Esophagus muscularis mucosa (tissue), 4 donors: ENCODE measurements at regions not wholly inside any gene's neighbourhood (a gene's known extent, or its start where the extent isn't known, plus 50 kb on each side); places are given as distances from the start of the nearest gene placed in this dataset.

Source experiments
- DNase-seq: peaks from one replicate; pipeline ENCODE4 v3.0.0-alpha.2; 2017; ENCODE audit errors: extremely low spot score
- H3K27ac ChIP-seq, 4 donors: fragments of 200-600 bp; sonication (generic); replicated peaks in 1 of 4; 1 replicate in 3 of 4; 2 replicates in 1 of 4; pipeline ENCODE4 v1.5.1; 2016 to 2019; ENCODE audit warnings: mild to moderate bottlenecking in 1 of 4
- H3K27me3 ChIP-seq, 4 donors: fragments of 200-600 bp; sonication (generic); one replicate each; pipeline versions ENCODE4 v1.5.1 to v1.6.0; 2016 to 2019
- H3K36me3 ChIP-seq, 4 donors: fragments of 200-600 bp; sonication (generic); one replicate each; pipeline ENCODE4 v1.5.1; 2016 to 2019
- H3K4me1 ChIP-seq, 4 donors: fragments of 200-600 bp; sonication (generic); one replicate each; pipeline ENCODE4 v1.5.1; 2016 to 2019
- H3K4me3 ChIP-seq, 4 donors: fragments of 200-600 bp; sonication (generic); 1 replicate in 2 of 4; 2 replicates in 2 of 4; pipeline ENCODE4 v1.5.1; 2016 to 2019; ENCODE audit warnings: mild to moderate bottlenecking in 4 of 4, moderate library complexity in 1 of 4
- H3K9me3 ChIP-seq, 4 donors: fragments of 200-600 bp; sonication (generic); 1 replicate in 3 of 4; 2 replicates in 1 of 4; pipeline ENCODE4 v1.5.1; 2016 to 2019
- CTCF ChIP-seq, 3 experiments: fragments of 200-600 bp in 2 of 3; fragments of 450-650 bp in 1 of 3; sonication (generic) in 2 of 3; IDR thresholded peaks; one replicate each; pipeline ENCODE4 v1.5.1; 2017 to 2019; ENCODE audit warnings: antibody characterized with exemption in 3 of 3, mild to moderate bottlenecking in 2 of 3, moderate library complexity in 1 of 3
- EP300 ChIP-seq: sonication (generic); formaldehyde crosslinking; IDR thresholded peaks from one replicate; pipeline ENCODE4 v1.6.1; 2017; ENCODE audit warnings: antibody characterized with exemption
- POLR2A ChIP-seq: fragments of 450-650 bp; IDR thresholded peaks from one replicate; pipeline ENCODE4 v1.6.1; 2017; ENCODE audit warnings: antibody characterized with exemption, moderate library complexity, mild to moderate bottlenecking, low read depth
- POLR2AphosphoS5 ChIP-seq, 2 donors: sonication (generic); formaldehyde crosslinking; IDR thresholded peaks; one replicate each; pipeline ENCODE4 v1.6.1; 2017; ENCODE audit warnings: antibody characterized with exemption in 2 of 2
- WGBS: methylation state at CpG from one replicate; pipeline ENCODE4 v1.1.5; 2018; 5-methylcytosine and 5-hydroxymethylcytosine counted together
- intact Hi-C: fragments of 100-400 bp; cut with DNase I; formaldehyde crosslinking; loops from one replicate; pipeline ENCODE4 v1.15.1; 2023

GRCh38 chr4:170391066-170391740 lies 301.4 kb upstream of the AADAT start:
- Histone ChIP-seq H3K4me3 (no peak overlapping the region), H3K4me1 (no peaks in the 10 kb centered on the region), H3K27me3 (no peaks in the 10 kb centered on the region), H3K9me3 (no peaks in the 10 kb centered on the region), H3K36me3 (no peaks in the 10 kb centered on the region), H3K27ac (no peak overlapping the region)
- DNase-seq = no peak
- 53% methylated on average over 4 of the region's 4 CpGs for WGBS
- TF ChIP-seq POLR2AphosphoS5 (IDR thresholded peaks at IDR 0.05) (no peak), CTCF (IDR thresholded peaks at IDR 0.05) (no peak), POLR2A (no peak), EP300 (no peak)
- intact Hi-C loops = no loop called here

GRCh38 chr4:170389411-170389810 lies 299.7 kb upstream of the AADAT start:
- Histone ChIP-seq H3K4me1 (no peaks in the 10 kb centered on the region), H3K36me3 (no peaks in the 10 kb centered on the region), H3K4me3 (no peak overlapping the region), H3K27ac (no peak overlapping the region), H3K9me3 (peaks cover 0 to 9% (median under 1%) of the 10 kb centered on the region in 4 donors), H3K27me3 (no peaks in the 10 kb centered on the region)
- TF ChIP-seq POLR2A (no peak), POLR2AphosphoS5 (IDR thresholded peaks at IDR 0.05) (no peak), CTCF (IDR thresholded peaks at IDR 0.05) (no peak), EP300 (no peak)
- WGBS = 52% methylated on average over 5 of the region's 5 CpGs
- DNase-seq = no peak
- intact Hi-C loops = no loop called here

- H3K27me3 ChIP-seq = no peaks in the 10 kb centered on the region
- TF ChIP-seq CTCF (IDR thresholded peaks at IDR 0.05) (no peak), EP300 (no peak), POLR2AphosphoS5 (IDR thresholded peaks at IDR 0.05) (no peak), POLR2A (no peak)
- DNase-seq = no peak
- 79% methylated on average over 1 of the region's 1 CpG for WGBS
- H3K4me1 ChIP-seq = no peaks in the 10 kb centered on the region
- intact Hi-C loops = no loop called here
- no peak overlapping the region for H3K4me3 ChIP-seq
- no peak overlapping the region for H3K27ac ChIP-seq
- H3K36me3 ChIP-seq = no peaks in the 10 kb centered on the region
- peaks cover 0 to 9% (median 2%) of the 10 kb centered on the region in 4 donors for H3K9me3 ChIP-seq
Measured at GRCh38 chr4:170388255-170388654, 298.5 kb upstream of the AADAT start.

GRCh38 chr4:170386971-170387370 lies 297.2 kb upstream of the AADAT start:
- 48% methylated on average over 2 of the region's 2 CpGs for WGBS
- H3K9me3 ChIP-seq = peaks cover 0 to 9% (median 2%) of the 10 kb centered on the region in 4 donors

More at GRCh38 chr4:170386971-170387370, 297.2 kb upstream of the AADAT start:
- H3K27ac ChIP-seq = no peak overlapping the region
- intact Hi-C loops = no loop called here
- no peaks in the 10 kb centered on the region for H3K27me3 ChIP-seq
- no peaks in the 10 kb centered on the region for H3K4me1 ChIP-seq
- no peaks in the 10 kb centered on the region for H3K36me3 ChIP-seq
- DNase-seq = no peak
- H3K4me3 ChIP-seq = no peak overlapping the region
- TF ChIP-seq POLR2A (no peak), CTCF (IDR thresholded peaks at IDR 0.05) (no peak), POLR2AphosphoS5 (IDR thresholded peaks at IDR 0.05) (no peak), EP300 (no peak)
